ENCODE measurements at regions not wholly inside any gene's neighbourhood (a gene's known extent, or its start where the extent isn't known, plus 50 kb on each side); places are given as distances from the start of the nearest gene placed in this dataset.

DNA sequence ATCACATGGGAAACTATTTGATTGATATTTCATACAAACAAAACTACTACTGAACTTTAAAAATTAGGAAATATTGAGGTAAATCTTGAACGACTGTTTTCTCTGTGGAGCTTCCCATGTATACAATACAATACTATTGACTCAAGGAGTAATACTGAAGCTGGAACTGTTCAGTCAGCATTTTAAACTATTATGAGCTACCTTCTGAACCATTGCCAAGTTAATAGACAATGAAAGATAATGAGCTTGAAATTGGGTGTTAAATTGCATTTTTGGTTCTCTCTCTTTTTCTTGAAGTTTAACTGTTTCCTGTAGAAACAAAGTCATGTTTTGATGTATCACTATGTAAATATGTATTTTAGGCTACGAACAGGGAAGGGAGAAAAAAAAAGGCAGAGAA, 569.2 kb downstream of the ZEB2 start:
- 70 to 77% methylated on average over 2 of the region's 2 CpGs for WGBS, 2 donors
- H3K4me1 ChIP-seq, result peaks cover 0 to 5% (median 2%) of the 10 kb centered on the region in 4 donors
- DNase-seq (no peak), ATAC-seq (ENCODE audit: low FRiP score in 2 of 2) (no peak)
- H3K9me3 ChIP-seq, result no peaks in the 10 kb centered on the region
- peaks cover 0 to 9% (median 0%) of the 10 kb centered on the region in 4 donors for H3K36me3 ChIP-seq
- H3K4me3 ChIP-seq, result no peak overlapping the region
- H3K27me3 ChIP-seq, result no peaks in the 10 kb centered on the region
- TF ChIP-seq, protein P1, sequence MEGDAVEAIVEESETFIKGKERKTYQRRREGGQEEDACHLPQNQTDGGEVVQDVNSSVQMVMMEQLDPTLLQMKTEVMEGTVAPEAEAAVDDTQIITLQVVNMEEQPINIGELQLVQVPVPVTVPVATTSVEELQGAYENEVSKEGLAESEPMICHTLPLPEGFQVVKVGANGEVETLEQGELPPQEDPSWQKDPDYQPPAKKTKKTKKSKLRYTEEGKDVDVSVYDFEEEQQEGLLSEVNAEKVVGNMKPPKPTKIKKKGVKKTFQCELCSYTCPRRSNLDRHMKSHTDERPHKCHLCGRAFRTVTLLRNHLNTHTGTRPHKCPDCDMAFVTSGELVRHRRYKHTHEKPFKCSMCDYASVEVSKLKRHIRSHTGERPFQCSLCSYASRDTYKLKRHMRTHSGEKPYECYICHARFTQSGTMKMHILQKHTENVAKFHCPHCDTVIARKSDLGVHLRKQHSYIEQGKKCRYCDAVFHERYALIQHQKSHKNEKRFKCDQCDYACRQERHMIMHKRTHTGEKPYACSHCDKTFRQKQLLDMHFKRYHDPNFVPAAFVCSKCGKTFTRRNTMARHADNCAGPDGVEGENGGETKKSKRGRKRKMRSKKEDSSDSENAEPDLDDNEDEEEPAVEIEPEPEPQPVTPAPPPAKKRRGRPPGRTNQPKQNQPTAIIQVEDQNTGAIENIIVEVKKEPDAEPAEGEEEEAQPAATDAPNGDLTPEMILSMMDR (IDR thresholded peaks at IDR 0.05), result no peak
- TF ChIP-seq EP300 (IDR thresholded peaks at IDR 0.05), result no peak
- TF ChIP-seq POLR2AphosphoS5 (IDR thresholded peaks at IDR 0.05), result no peak
- TF ChIP-seq POLR2A (IDR thresholded peaks at IDR 0.05), result no peak
- peak overlapping the region in 1 of 4 donors; percentile 60 for H3K27ac ChIP-seq

- H3K9me3 ChIP-seq, result no peaks in the 10 kb centered on the region
- H3K36me3 ChIP-seq, result peaks cover 0 to 9% (median 0%) of the 10 kb centered on the region in 4 donors
- ATAC-seq (ENCODE audit: low FRiP score in 2 of 2) (no peak), DNase-seq (no peak)
- TF ChIP-seq, protein P1 (IDR thresholded peaks at IDR 0.05), result no peak
- TF ChIP-seq POLR2A (IDR thresholded peaks at IDR 0.05), result no peak
- TF ChIP-seq POLR2AphosphoS5 (IDR thresholded peaks at IDR 0.05), result no peak
- TF ChIP-seq EP300 (IDR thresholded peaks at IDR 0.05), result no peak
- H3K4me1 ChIP-seq, result peaks cover 0 to 5% (median 0%) of the 10 kb centered on the region in 4 donors
- no peaks in the 10 kb centered on the region for H3K27me3 ChIP-seq
- H3K4me3 ChIP-seq, result no peak overlapping the region
- H3K27ac ChIP-seq, result peak overlapping the region in 1 of 4 donors; percentile 16
- WGBS, 2 donors, result 83 to 85% methylated on average over 3 of the region's 3 CpGs
Observed at GRCh38 chr2:143949121-143949848, 570.6 kb downstream of the ZEB2 start.

DNA sequence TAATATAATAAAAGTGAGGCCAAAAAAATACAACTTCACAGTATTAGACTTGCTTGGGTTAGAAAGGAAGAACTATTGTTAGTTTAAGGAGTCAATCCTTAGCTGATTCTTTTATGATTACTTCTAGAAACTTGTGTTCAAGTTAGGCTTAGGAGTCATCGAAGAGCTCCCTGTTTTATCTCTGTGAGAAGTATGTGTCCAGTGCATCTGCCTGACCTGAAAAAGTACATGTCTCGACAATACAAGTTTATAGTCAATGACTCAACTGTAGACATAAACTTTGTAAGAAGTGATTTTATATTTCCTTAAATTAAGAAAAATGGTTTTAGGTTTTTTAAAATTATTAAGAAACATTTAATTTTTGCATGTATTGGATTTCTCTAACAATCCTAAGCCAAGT, 571.2 kb downstream of the ZEB2 start:
- 88 to 95% methylated on average over 2 of the region's 2 CpGs for WGBS, 2 donors
- Histone ChIP-seq H3K27me3 (no peaks in the 10 kb centered on the region), H3K27ac (no peak overlapping the region), H3K4me1 (peaks cover 0 to 3% (median 0%) of the 10 kb centered on the region in 4 donors), H3K36me3 (peaks cover 0 to 9% (median 0%) of the 10 kb centered on the region in 4 donors), H3K4me3 (no peak overlapping the region), H3K9me3 (no peaks in the 10 kb centered on the region)
- DNase-seq (no peak), ATAC-seq (ENCODE audit: low FRiP score in 2 of 2) (no peak)
- TF ChIP-seq EP300 (IDR thresholded peaks at IDR 0.05) (no peak), POLR2A (IDR thresholded peaks at IDR 0.05) (no peak), POLR2AphosphoS5 (IDR thresholded peaks at IDR 0.05) (no peak)
- TF ChIP-seq, protein P1 (IDR thresholded peaks at IDR 0.05), result no peak

GRCh38 chr2:143946436-143947391, 573.2 kb downstream of the ZEB2 start:
- no peak for ATAC-seq (ENCODE audit: low FRiP score in 2 of 2)
- 95 to 96% methylated on average over 18 of the region's 18 CpGs for WGBS, 2 donors

More at GRCh38 chr2:143946436-143947391, 573.2 kb downstream of the ZEB2 start:
- H3K4me3 ChIP-seq, result no peak overlapping the region
- TF ChIP-seq, protein P1 (IDR thresholded peaks at IDR 0.05), result no peak
- TF ChIP-seq EP300 (IDR thresholded peaks at IDR 0.05) (no peak), POLR2A (IDR thresholded peaks at IDR 0.05) (no peak), POLR2AphosphoS5 (IDR thresholded peaks at IDR 0.05) (no peak)
- DNase-seq, result no peak
- no peak overlapping the region for H3K27ac ChIP-seq
- no peaks in the 10 kb centered on the region for H3K4me1 ChIP-seq
- no peaks in the 10 kb centered on the region for H3K9me3 ChIP-seq
- peaks cover 0 to 9% (median 0%) of the 10 kb centered on the region in 4 donors for H3K36me3 ChIP-seq
- H3K27me3 ChIP-seq, result no peaks in the 10 kb centered on the region

All from upper lobe of left lung (tissue), 6 donors.